ENCODE measurements at regions not wholly inside any gene's neighbourhood (a gene's known extent, or its start where the extent isn't known, plus 50 kb on each side); places are given as distances from the start of the nearest gene placed in this dataset.

GRCh38 chr5:25649628-25650265 is 1005.0 kb upstream of the CDH10 start:
- H3K4me3 ChIP-seq (ENCODE audit: low read depth, low read length): no peak overlapping the region
- TF ChIP-seq CTCF (IDR thresholded peaks at IDR 0.05; ENCODE audit: insufficient read depth, low read depth, low read length, missing control alignments): no peak
- DNase-seq (ENCODE audit: low read depth): no peak

GRCh38 chr5:25646421-25647341 is 1001.9 kb upstream of the CDH10 start:
- no peak overlapping the region for H3K4me3 ChIP-seq (ENCODE audit: low read depth, low read length)
- no peak for DNase-seq (ENCODE audit: low read depth)
- no peak for TF ChIP-seq CTCF (IDR thresholded peaks at IDR 0.05; ENCODE audit: insufficient read depth, low read depth, low read length, missing control alignments)

- DNase-seq (ENCODE audit: low read depth): no peak
- H3K4me3 ChIP-seq (ENCODE audit: low read depth, low read length): no peak overlapping the region
- no peak for TF ChIP-seq CTCF (IDR thresholded peaks at IDR 0.05; ENCODE audit: insufficient read depth, low read depth, low read length, missing control alignments)
Measured at GRCh38 chr5:25641124-25641523, 996.3 kb upstream of the CDH10 start.

- DNase-seq (ENCODE audit: low read depth): no peak
- no peak for TF ChIP-seq CTCF (IDR thresholded peaks at IDR 0.05; ENCODE audit: insufficient read depth, low read depth, low read length, missing control alignments)
- no peak overlapping the region for H3K4me3 ChIP-seq (ENCODE audit: low read depth, low read length)
Measured at GRCh38 chr5:25619273-25619672, 974.5 kb upstream of the CDH10 start.

GRCh38 chr5:25618821-25619220 is 974.0 kb upstream of the CDH10 start:
- H3K4me3 ChIP-seq (ENCODE audit: low read depth, low read length): no peak overlapping the region
- DNase-seq (ENCODE audit: low read depth): no peak
- TF ChIP-seq CTCF (IDR thresholded peaks at IDR 0.05; ENCODE audit: insufficient read depth, low read depth, low read length, missing control alignments): no peak

- no peak for TF ChIP-seq CTCF (IDR thresholded peaks at IDR 0.05; ENCODE audit: insufficient read depth, low read depth, low read length, missing control alignments)
- DNase-seq (ENCODE audit: low read depth): no peak
- no peak overlapping the region for H3K4me3 ChIP-seq (ENCODE audit: low read depth, low read length)
Measured at GRCh38 chr5:25614466-25614865, 969.7 kb upstream of the CDH10 start.
